ENCODE measurements at regions not wholly inside any gene's neighbourhood (a gene's known extent, or its start where the extent isn't known, plus 50 kb on each side); places are given as distances from the start of the nearest gene placed in this dataset.

DNA sequence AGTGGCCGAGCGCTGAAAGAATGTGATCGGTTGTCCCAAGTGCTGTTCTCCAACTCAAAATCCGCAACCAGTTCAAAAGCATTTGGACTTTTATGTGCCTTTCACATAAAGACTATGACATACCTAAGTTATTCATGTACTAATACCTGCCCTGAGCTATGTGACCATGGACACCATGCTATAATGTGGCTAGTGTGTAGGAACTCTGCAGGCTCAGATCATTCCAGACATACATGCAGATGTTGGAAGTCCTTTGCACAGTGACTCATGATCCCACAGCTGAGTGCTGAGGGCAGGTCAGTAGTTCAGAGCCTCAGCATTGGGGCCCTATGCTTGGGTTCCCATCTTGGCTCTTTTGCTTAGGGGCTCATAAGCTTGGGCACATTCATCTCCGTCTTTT lies 95.4 kb downstream of the IGLL1 start:
- Histone ChIP-seq H3K36me3 (ENCODE audit: control insufficient read depth, insufficient read depth, low read length) (no peaks in the 10 kb centered on the region), H3K79me1 (ENCODE audit: low read depth in 1 of 2, low read length in 2 of 2) (no peaks in the 10 kb centered on the region), H3K4me2 (ENCODE audit: low read depth, low read length) (no peak overlapping the region), H3K18ac (ENCODE audit: low read depth, low read length) (no peak overlapping the region), H3K9me1 (ENCODE audit: insufficient read depth, low read length) (no peaks in the 10 kb centered on the region), H3K14ac (replicated peaks; ENCODE audit: low read depth, low read length) (no peak overlapping the region), H3K4me3 (ENCODE audit: insufficient read depth, low read depth, low read length) (no peak overlapping the region), H3K4me1 (ENCODE audit: control insufficient read depth, insufficient read depth, low read length) (no peaks in the 10 kb centered on the region), H2BK20ac (ENCODE audit: low read depth, low read length) (no peak overlapping the region), H2BK5ac (ENCODE audit: low read depth, low read length, poor library complexity, severe bottlenecking) (no peak overlapping the region), H2AK9ac (replicated peaks; ENCODE audit: low read depth, low read length, poor library complexity) (no peak overlapping the region), H2BK15ac (ENCODE audit: low read depth, low read length) (no peak overlapping the region), H3K27ac (ENCODE audit: insufficient read depth, low read length) (no peak overlapping the region), H3K9ac (ENCODE audit: low read depth, low read length) (no peak overlapping the region), H4K91ac (ENCODE audit: insufficient read depth, low read depth, low read length) (no peak overlapping the region), H4K20me1 (ENCODE audit: insufficient read depth, low read length) (no peaks in the 10 kb centered on the region), H4K5ac (ENCODE audit: low read depth, low read length) (no peak overlapping the region), H2AK5ac (ENCODE audit: low read depth, low read length) (no peak overlapping the region), H3K27me3 (ENCODE audit: control insufficient read depth, insufficient read depth, low read length) (no peaks in the 10 kb centered on the region; the same call in 1 of the 2 replicates), H2AFZ (replicated peaks; ENCODE audit: low read length, poor library complexity) (no peak overlapping the region), H2BK120ac (ENCODE audit: low read depth, low read length) (no peak overlapping the region), H3K4ac (ENCODE audit: low read depth, low read length) (no peak overlapping the region), H3K9me3 (ENCODE audit: control insufficient read depth, insufficient read depth, low read length) (no peaks in the 10 kb centered on the region), H3K56ac (ENCODE audit: extremely low read depth, insufficient read depth, low read length) (no peak overlapping the region), H3K23ac (ENCODE audit: low read depth, low read length) (no peak overlapping the region), H4K8ac (ENCODE audit: low read depth in 2 of 2, low read length in 2 of 2) (no peak overlapping the region)
- 67% methylated on average over 1 of the region's 5 CpGs; no CpG with 5 or more reads in 1 of the 2 experiments for WGBS, 2 experiments (ENCODE audit: extremely low coverage in 2 of 2, insufficient read length in 1 of 2)
- POLR2A ChIA-PET (ENCODE audit: unreplicated experiment), result no interaction called here
- dilution Hi-C loops (cut with HindIII; ENCODE audit: low sequenced_read_pairs, unreplicated experiment), result no loop called here
- ATAC-seq (ENCODE audit: low read depth) (no peak), DNase-seq (no peak)
- in situ Hi-C loops (cut with MboI; ENCODE audit: low sequenced_read_pairs), result no loop called here
- intact Hi-C loops (cut with micrococcal nuclease), result no loop called here
- CTCF ChIA-PET, result no interaction called here
- no peak for TF ChIP-seq ELK1 (IDR thresholded peaks at IDR 0.05; ENCODE audit: borderline replicate concordance, low read depth, low read length)
- TF ChIP-seq RCOR1 (IDR thresholded peaks at IDR 0.05; ENCODE audit: insufficient replicate concordance, low read length), result no peak
- no peak for TF ChIP-seq FOS (IDR thresholded peaks at IDR 0.05; ENCODE audit: low read depth, low read length)
- TF ChIP-seq, protein P1, sequence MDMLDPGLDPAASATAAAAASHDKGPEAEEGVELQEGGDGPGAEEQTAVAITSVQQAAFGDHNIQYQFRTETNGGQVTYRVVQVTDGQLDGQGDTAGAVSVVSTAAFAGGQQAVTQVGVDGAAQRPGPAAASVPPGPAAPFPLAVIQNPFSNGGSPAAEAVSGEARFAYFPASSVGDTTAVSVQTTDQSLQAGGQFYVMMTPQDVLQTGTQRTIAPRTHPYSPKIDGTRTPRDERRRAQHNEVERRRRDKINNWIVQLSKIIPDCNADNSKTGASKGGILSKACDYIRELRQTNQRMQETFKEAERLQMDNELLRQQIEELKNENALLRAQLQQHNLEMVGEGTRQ (IDR thresholded peaks at IDR 0.05; ENCODE audit: low read depth, low read length), result no peak
- TF ChIP-seq RAD21 (IDR thresholded peaks at IDR 0.05; ENCODE audit: low read length), result no peak
- TF ChIP-seq POLR2A (IDR thresholded peaks at IDR 0.05; ENCODE audit: low read depth, low read length), result no peak
- no peak for TF ChIP-seq CEBPB (IDR thresholded peaks at IDR 0.05; ENCODE audit: low read depth, low read length)
- no peak for TF ChIP-seq RFX5 (IDR thresholded peaks at IDR 0.05; ENCODE audit: low read depth, low read length)
- TF ChIP-seq MAZ (IDR thresholded peaks at IDR 0.05; ENCODE audit: borderline replicate concordance, low read depth, low read length), result no peak
- TF ChIP-seq NFE2L2 (IDR thresholded peaks at IDR 0.05; ENCODE audit: low read depth, low read length), result no peak
- TF ChIP-seq BHLHE40 (IDR thresholded peaks at IDR 0.05; ENCODE audit: low read depth, low read length), result no peak
- no peak for TF ChIP-seq MXI1 (IDR thresholded peaks at IDR 0.05; ENCODE audit: borderline replicate concordance, low read depth, low read length)
- no TSS peak for BruUV-seq (replicated peaks)

Measured in IMR-90 (cell line).